Mucosa of descending colon (tissue), 3 donors: ENCODE measurements at regions not wholly inside any gene's neighbourhood (a gene's known extent, or its start where the extent isn't known, plus 50 kb on each side); places are given as distances from the start of the nearest gene placed in this dataset.

Experiments
- ATAC-seq: fragments of 200-7000 bp; cut with Tn5 transposase; one replicate; pipeline ENCODE4 v1.9.1; 2020; ENCODE audit warnings: mild to moderate bottlenecking, moderate library complexity
- DNase-seq, 3 donors: peaks; one replicate each; pipeline ENCODE4 v3.0.0-alpha.2; 2020
- H3K36me3 ChIP-seq: fragments of 200-600 bp; one replicate; pipeline ENCODE4 v1.8.0; 2021; ENCODE audit warnings: low read depth, mild to moderate bottlenecking
- H3K4me1 ChIP-seq: fragments of 200-600 bp; one replicate; pipeline ENCODE4 v1.8.0; 2021; ENCODE audit warnings: low read depth, mild to moderate bottlenecking
- H3K4me3 ChIP-seq: fragments of 200-600 bp; one replicate; pipeline ENCODE4 v1.8.0; 2021; ENCODE audit warnings: mild to moderate bottlenecking
- H3K9me3 ChIP-seq: fragments of 200-600 bp; one replicate; pipeline ENCODE4 v1.8.0; 2021; ENCODE audit warnings: mild to moderate bottlenecking
- CTCF ChIP-seq: fragments of 200-600 bp; IDR thresholded peaks from one replicate; pipeline ENCODE4 v1.8.0; 2022; ENCODE audit warnings: antibody characterized with exemption, mild to moderate bottlenecking
- intact Hi-C, 2 donors: fragments of 100-400 bp; cut with DNase I in 1 of 2; cut with micrococcal nuclease in 1 of 2; formaldehyde crosslinking; loops; one replicate each; pipeline versions ENCODE4 v1.11.0 to v1.11.1; 2022; cut with DNase I, micrococcal nuclease
- donor health status: DM: no; HTN: no; CAD: no; lungs with moderate emphysema.
- donor health status: DM: no; HTN: no; CAD: no.
- donor health status: DM: no; HTN: yes; CAD: no.

DNA sequence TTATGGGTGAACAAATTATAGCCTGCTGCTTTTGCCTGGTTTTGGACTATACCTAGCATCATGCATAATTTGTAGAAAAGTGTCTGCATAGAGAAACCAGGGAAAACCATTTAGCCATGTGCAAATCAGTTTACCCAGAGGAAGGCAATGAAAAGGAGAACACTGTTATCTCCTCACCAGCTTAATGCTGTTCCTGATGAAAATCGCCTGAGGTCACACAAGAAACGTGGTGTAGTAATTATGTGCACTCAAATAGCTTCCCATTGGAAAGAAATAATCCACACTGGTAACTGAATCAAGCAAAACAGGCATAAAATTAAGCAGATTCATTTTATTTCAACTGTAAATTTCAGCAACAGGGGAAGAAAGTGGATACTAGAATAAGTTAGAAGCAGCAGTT lies 51.7 kb upstream of the FAM240B start:
- intact Hi-C loops = no loop called here
- DNase-seq = no peak
- Histone ChIP-seq H3K9me3 (no peaks in the 10 kb centered on the region), H3K36me3 (no peaks in the 10 kb centered on the region), H3K4me1 (no peaks in the 10 kb centered on the region), H3K4me3 (no peak overlapping the region)
- no peak for ATAC-seq
- TF ChIP-seq CTCF = no peak
